LoVo (cell line): ENCODE measurements at regions not wholly inside any gene's neighbourhood (a gene's known extent, or its start where the extent isn't known, plus 50 kb on each side); places are given as distances from the start of the nearest gene placed in this dataset.
"Not testable (repeated sequence)": the region's sequence is repeated elsewhere in the genome, so short reads cannot be mapped to it uniquely, and the experiment has no call there.

Source experiments
- DNase-seq: peaks from one replicate; pipeline ENCODE4 v3.0.0-alpha.2; 2016; ENCODE audit warnings: low spot score

- DNase-seq, result no peak
Observed at GRCh38 chr12:131547555-131547954, 163.3 kb upstream of the SFSWAP start.

GRCh38 chr12:131550121-131550520, 160.8 kb upstream of the SFSWAP start:
- no peak for DNase-seq

DNA sequence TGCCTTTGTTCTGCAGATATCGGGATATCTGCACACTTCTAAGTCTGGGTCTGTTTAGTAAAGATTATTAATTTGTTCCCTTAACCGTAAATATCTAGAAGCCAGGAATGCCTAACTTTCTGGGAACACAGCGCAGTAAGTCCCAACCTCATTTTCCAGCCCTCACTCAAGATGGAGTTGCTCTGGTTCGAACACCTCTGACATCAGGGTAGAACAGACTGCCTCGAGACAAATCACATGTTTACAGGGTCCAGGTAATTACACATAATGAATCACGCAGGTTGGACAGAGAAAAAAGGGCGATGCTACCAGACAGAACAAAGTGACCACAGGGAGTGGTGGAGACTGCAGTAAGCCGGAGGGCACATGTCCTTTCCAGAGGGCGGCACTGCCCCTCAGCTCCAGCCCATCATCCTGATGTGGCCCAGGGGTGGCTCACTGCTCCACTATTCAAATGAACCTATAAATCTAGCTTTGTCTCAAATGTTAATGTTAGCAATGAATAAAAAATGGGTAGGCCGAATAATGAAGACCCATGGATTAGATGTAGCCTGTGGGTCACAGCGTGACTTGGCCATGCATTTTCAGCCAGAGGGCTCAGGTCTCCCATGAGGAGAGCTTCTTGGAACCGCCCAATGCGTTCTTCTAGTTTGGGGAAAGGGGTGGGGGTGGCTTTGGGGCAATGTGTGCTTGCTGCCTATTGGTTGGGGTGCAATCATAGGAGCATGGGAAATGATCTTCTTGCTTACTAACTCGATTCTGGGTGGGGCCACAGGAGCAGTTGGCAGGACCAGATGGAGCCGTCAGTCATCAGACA, 159.0 kb upstream of the SFSWAP start:
- DNase-seq, result no peak

GRCh38 chr12:131552492-131552863, 158.4 kb upstream of the SFSWAP start:
- DNase-seq, result no peak

GRCh38 chr12:131553096-131553777, 157.7 kb upstream of the SFSWAP start:
- no peak for DNase-seq

DNA sequence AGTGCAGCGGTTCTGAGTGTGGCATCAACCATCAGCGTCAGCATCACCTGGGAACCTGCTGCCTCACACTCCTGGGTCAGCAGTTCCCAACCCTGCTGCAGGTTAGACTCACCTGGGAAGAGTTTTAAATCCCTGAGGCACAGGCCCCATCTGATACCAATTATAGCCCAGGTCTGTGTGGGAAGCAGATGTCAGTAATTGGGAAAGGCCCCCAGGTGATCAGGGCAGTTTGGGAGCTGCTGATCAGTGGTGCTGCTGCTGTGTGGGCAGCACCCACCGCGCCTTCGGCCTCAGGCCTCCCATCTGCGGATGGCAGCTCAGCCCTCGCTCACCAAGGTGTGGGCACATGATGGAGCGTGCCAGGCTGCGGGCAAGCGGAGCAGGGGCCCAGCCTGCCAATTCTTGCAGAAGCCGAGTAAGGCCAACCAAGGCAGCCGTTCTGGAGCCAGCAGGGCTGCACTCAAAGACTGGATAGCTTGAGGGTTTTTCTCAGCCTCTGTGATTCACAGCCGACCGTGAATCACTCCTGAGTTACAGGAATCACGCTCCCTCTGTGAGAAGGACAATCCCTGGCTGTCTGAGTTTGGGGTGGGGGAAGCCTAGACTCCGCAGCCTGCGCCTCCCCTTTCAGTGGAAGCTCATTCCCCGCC, 155.6 kb upstream of the SFSWAP start:
- no peak for DNase-seq

GRCh38 chr12:131555866-131556265, 155.0 kb upstream of the SFSWAP start:
- no peak for DNase-seq

- DNase-seq, result no peak
Observed at GRCh38 chr12:131557078-131557709, 153.7 kb upstream of the SFSWAP start.

DNA sequence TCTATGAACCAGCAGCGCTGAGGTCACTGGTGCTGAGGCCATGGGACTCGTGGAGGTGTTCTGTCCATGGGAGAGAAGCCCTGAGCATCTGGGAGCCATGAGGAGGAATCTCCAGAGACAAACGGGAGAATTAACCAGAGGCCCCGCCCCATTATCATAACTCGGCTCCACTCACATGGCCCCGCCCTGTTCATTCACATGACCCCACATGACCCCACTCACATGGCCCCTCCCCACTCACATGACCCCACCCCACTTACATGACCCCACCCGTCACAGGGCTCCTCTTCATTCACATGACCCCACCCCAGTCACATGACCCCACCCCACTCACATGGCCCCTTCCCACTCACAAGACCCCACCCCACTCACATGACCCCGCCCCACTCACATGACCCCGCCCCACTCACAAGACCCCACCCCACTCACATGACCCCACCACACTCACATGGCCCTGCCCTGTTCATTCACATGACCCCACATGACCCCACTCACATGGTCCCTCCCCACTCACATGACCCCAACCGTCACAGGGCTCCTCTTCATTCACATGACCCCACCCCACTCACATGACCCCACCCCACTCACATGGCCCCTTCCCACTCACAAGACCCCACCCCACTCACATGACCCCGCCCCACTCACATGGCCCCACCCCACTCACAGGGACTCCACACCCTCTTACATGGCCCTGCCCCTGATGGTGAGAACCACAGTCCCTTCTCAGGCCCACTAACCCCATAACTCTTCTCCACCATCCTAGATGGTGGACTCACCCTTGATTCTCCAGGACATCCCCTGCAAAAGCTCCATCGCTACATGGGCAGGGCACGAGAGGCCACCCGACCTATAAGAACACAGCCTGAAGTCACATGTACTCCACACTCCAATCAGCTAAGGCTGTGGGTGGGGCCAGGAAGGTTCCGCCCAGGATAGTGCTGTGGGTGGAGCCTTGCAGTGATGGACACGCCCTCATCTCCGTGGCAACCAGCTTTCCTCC, 151.1 kb upstream of the SFSWAP start:
- no peak for DNase-seq

DNA sequence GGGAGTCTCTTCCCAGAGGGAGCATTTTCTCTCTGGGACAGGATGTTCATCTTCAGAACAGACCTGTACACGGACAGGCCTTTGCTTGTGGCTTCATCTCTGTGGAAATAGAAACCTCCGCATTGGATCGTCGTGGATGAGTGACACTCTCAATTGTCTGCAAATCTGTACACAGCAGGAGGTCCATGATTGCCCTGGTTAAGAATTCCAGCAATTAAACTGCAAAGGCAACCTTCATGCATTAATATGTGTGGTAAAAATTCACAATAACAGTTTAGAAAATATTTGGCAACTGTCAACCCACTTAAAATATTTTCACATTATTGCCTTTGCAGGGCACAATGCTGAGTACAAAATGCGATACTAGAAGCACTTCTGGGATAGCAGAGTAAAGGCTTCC, 149.8 kb upstream of the SFSWAP start:
- no peak for DNase-seq

DNA sequence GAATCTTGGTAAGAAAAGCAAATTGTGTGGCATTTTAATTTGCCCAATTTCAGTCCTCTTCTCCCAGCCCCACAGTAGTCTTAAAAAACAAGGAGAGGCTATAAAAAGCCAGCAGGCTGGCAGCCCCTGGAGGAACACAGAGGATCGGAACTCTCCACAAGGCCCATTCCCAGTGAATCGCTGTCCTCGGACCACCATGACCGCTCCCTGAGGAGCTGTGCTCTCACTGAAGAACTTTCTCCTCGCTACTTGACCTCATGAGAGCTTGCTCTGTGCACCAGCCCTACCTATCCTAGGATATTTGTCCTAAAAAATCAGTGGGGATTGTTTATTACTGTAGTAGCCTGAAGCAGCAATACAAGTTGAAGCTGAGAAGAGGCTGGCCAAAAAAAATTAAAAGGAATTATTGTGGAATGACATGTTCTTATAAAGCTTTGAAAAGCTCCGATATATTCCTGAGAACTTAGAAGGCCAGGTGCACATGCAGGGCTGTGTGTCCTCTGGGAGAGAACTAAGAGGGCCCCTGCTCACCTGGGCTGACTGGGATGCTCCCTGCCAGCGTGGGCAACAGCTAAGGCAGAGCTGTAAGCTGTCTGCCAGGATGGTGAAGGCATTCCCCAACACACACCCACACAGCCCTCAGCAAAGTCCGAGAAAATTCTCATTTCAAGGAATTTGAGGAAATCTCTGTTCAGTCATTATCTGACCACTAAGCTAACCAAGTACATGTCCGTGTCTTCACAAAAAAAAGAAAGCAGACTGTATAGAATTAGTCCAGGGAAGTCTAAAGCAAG, 148.8 kb upstream of the SFSWAP start:
- no peak for DNase-seq

DNA sequence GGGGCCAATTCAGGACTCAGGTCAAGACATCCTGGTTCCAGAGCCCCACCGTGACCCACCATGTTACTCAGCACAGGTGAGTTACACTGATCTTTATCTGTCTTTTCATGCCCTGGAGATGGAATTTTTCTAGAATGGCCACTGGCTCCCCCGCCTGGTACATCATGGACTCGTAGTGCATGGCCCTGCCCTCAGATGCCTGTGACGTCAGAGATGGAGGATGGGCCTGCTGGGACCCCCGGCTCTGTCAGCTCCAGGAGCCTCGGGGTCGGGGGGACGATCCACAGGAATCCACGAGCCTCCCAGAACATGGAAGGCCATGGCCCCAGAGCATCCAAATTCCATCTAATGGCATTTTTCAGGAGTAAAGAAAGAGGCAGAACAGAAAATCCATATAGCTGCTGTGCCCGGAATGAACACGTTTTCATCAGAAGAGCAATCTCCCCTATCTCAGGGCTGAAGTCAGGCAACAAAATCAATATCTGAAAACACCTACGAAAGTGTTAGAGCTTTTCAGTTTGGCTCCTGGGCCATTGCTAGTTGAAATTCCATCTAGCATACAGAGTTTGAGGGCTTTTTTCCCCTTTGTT, 146.7 kb upstream of the SFSWAP start:
- not testable (repeated sequence) for DNase-seq

DNA sequence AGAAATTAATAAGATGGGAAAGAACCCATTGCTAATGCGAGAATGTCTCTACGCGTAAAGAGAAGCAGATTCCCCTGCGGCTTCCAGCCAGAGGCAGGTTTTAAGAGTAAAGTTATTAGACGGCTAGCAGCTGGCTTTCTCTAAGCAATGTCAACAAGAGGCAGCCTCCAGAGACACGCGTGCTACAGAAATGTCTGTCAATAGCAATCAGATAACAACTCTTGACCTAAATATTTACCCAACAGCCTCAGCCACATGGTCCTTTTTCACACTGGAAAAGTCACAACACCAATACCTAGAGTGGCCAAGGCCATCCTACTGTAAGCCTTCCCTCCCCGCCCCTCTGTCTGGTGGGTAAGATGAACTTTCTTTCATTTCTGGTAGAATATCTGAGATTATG, 146.0 kb upstream of the SFSWAP start:
- DNase-seq, result no peak

DNA sequence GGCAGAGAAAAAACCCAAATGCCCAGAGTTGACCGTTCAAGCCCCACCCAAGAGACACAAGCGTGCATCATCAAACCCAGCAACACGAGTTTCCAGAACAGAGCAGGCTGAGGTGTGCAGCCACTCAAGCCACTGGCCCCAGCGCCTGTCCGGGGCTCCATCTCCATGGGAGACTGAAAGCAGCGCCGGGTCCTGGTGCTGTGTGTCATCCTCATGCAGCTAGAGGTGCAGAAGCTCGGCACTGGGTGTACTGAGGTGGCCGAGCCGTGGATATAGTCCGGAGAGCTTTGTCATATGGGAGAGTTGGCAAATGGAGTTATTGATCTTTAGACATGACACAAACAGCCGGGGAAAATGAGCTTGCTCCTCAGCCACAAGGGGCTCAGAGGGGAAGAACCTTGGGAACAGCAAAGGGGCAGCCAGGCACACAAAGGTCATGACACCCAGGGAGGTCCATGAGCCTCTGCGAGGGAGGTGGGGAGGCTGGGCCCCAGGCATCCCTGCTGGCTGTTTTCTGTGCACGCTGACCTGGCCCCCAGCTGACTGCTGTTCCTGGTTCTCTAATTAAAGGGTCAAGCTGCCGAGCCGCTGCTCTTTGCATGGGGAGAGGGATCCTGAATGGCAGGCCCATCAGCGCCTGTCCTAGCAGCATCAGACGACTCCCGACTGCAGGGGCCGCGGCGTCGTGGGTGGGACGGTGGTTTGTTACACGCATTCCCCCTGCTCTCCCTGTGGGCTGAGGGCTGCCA, 145.4 kb upstream of the SFSWAP start:
- no peak for DNase-seq

- DNase-seq, result no peak
Observed at GRCh38 chr12:131568336-131568735, 142.6 kb upstream of the SFSWAP start.

DNA sequence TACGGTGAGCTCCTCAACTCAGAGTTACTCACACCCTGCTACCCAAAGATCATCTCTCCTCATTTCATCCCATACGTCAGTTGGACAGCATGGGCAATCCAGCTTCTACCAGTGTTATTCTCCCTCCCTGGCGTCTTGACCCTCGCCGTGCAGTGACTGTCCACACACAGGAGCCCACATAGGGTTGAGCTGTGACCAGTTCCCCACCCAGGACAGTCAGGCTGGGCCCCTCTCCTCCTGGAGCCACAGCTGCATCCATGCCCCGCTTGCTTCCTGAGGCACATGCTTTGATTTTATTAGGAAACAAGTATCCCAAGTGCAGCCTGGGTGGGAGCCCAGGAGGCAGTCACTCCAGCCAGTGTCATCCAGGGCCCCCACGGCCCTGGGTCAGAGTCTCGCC, 140.3 kb upstream of the SFSWAP start:
- no peak for DNase-seq

- DNase-seq, result no peak
Observed at GRCh38 chr12:131571827-131572226, 139.1 kb upstream of the SFSWAP start.

DNA sequence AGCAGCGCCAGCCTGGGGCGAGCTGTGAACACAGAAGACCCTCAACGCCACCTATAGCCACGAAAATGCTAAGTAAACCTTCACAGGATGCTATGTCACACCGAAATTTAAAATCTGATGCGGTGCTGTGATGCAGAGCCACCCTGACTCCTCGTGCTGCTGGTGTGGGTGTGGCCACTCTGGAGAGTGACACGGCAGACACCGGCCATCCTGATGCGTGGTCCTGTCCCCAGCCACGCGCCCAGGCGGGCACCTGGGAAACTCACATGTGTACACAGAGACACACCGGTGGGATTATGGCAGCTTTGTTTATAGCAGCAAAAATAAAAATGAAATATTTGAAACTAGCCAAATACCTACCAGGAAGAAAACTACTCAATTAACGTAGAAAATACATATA, 138.3 kb upstream of the SFSWAP start:
- no peak for DNase-seq

DNA sequence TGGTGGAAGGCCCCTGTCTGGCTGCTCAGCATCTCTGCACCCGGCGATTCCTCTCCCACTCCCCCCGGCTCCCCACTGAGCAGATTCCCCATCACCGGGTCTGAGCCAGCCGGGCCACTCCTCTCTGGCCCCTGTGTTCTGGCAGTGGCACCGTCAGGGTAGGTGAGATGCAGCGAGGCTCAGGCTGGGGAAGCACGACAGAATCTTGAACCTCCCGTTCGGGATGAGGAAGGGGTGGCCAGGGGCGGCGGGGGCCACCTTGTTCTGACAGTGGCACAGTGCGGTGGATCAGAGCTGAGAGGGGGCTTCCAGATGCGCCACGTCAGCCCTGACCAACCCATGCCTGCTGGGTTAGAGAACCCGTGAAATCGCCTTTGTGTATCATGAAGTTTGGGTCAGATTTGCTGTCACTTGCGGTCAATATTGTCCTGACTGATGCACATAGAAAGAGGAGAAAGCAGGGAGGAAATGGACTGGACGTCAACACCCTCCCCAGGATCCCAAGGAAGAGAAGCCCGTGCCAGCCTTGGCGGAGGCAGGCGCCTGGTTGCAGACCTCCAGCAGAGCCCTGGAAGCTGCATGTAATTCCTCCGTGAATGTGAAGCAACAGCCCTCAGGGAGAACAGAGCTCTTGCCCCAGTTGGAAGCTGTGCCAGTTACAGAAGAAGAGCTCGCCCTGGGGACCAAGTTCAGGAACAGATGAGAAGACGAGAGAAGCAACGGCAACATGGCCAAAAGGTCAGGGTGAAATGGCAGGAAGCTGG, 137.1 kb upstream of the SFSWAP start:
- no peak for DNase-seq
